Adipocyte (in vitro differentiated cells): ENCODE measurements at regions not wholly inside any gene's neighbourhood (a gene's known extent, or its start where the extent isn't known, plus 50 kb on each side); places are given as distances from the start of the nearest gene placed in this dataset.

Experiments
- DNase-seq: peaks from one replicate; pipeline ENCODE4 v3.0.0-alpha.2; 2015; ENCODE audit warnings: low read depth
- H3K27me3 ChIP-seq: replicated peaks from 2 replicates; pipeline ENCODE4 v1.7.0; 2013; ENCODE audit warnings: mild to moderate bottlenecking, low read length, moderate library complexity; ENCODE audit not compliant: control insufficient read depth, insufficient read depth
- H3K36me3 ChIP-seq: 2 replicates; pipeline ENCODE4 v1.7.0; 2013; ENCODE audit warnings: low read length, mild to moderate bottlenecking, moderate library complexity; ENCODE audit not compliant: control insufficient read depth, insufficient read depth, severe bottlenecking
- H3K4me1 ChIP-seq: 2 replicates; pipeline ENCODE4 v1.7.0; 2013; ENCODE audit warnings: mild to moderate bottlenecking, low read length, moderate library complexity; ENCODE audit not compliant: control insufficient read depth, insufficient read depth
- H3K4me3 ChIP-seq: 2 replicates; pipeline ENCODE4 v1.7.0; 2013; ENCODE audit warnings: mild to moderate bottlenecking, low read length, moderate library complexity
- H3K9ac ChIP-seq: 2 replicates; pipeline ENCODE4 v1.7.0; 2013; ENCODE audit warnings: mild to moderate bottlenecking, low read length, moderate library complexity
- H3K9me3 ChIP-seq: 2 replicates; pipeline ENCODE4 v1.7.0; 2013; ENCODE audit warnings: mild to moderate bottlenecking, low read length, moderate library complexity; ENCODE audit not compliant: control insufficient read depth

DNA sequence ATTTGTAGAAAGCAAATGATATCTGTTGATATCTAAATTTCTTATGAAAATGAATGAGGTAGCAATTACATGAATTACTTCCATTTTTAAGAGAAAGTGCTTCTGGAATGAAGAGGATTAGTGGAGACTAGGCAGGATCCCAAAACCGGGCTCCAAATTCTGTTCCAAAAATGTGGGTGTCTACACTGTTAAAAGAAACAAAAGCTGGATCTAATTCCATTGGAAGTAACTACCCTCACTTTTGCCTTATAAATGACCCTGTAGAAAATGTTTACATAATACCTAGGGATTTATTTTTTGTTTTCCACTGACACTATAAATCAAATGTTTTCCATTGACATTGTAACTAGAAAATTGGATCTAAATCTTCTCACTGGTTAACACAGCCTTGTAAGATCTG lies 454.9 kb upstream of the JARID2 start:
- H3K9me3 ChIP-seq, result no peaks in the 10 kb centered on the region
- no peak overlapping the region for H3K4me3 ChIP-seq
- H3K4me1 ChIP-seq, result peaks cover 7% of the 10 kb centered on the region
- DNase-seq, result no peak
- no peaks in the 10 kb centered on the region for H3K27me3 ChIP-seq
- no peaks in the 10 kb centered on the region for H3K36me3 ChIP-seq
- no peak overlapping the region for H3K9ac ChIP-seq

DNA sequence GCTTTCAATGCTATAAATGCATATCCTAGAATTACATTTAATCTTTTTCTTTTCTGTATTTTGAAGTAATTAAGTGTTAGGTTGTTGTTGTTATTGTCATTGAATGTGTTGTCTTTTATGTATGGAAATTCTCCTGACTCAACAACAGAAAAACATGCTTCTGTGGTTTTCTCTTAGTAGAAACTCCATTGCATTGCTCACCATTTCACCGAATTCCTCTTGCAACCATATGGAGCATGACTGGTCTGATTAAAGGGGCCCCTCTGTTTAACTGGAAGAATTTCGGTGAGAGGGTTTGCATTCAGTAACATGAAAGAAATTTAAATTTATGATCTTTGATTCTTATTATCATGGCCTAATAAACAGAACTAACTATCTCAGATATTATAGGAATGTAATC lies 454.3 kb upstream of the JARID2 start:
- no peaks in the 10 kb centered on the region for H3K36me3 ChIP-seq
- H3K4me3 ChIP-seq, result no peak overlapping the region
- no peak overlapping the region for H3K9ac ChIP-seq
- peaks cover 11% of the 10 kb centered on the region for H3K4me1 ChIP-seq
- no peaks in the 10 kb centered on the region for H3K9me3 ChIP-seq
- DNase-seq, result peak; percentile 24
- no peaks in the 10 kb centered on the region for H3K27me3 ChIP-seq

DNA sequence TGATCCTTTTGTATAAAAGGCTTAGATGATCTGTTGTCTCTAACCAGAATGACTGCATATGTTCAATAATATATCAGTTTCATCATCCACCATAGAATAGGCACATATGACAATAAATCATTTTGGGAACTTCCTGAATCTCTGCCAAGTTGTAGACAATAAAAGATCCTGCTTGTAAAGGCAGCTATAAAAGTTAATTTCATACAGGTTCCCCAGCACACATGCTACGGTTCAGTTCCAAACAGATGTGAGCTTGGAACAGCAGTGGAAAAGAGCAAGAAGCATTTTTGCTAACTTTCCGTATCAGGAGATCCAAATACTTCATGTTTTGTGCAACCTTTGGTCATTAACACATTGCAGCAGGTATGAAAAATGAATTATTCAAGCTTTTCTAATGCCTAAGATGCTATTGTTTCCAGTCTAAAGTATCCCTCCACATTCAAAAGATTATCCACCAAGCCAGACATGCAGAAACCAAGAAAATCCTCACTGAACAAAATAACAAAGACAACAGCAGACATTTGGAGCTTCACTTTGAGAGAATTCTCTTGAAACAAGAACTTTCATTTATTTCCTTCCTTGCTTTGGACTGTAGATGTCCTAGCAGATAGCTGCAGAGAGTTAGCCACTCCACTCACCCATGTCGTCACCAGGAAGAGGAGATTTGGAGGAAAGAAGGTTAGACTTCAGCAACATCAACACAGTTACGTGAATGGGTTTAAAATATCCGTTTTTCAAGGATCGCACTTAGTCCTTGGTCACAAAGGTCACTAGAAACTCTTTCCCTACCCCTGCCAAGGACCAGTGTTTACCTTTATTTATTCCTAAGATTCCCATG lies 453.5 kb upstream of the JARID2 start:
- Histone ChIP-seq H3K4me1 (peaks cover 19% of the 10 kb centered on the region), H3K36me3 (no peaks in the 10 kb centered on the region), H3K4me3 (no peak overlapping the region), H3K9ac (no peak overlapping the region), H3K27me3 (no peaks in the 10 kb centered on the region), H3K9me3 (no peaks in the 10 kb centered on the region)
- DNase-seq, result no peak

DNA sequence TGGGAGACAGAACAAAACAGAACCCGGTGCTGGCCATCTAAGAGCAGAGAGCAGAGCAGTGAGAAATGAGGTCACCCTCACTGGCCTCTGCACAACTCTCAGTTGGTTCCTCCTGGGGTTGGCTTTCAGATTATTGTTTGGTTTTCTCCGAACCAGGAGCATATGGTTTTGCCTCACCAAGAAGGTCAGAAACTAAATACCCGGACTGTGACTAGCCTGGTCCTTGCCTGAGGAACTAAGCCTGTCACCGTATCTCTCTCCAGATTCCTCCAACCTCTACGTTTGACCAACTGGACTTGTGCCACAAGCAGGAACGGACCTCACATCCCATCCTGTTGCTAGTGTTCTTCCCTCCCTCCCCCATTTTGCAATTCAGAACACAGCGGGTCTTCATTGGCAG lies 450.4 kb upstream of the JARID2 start:
- Histone ChIP-seq H3K9me3 (no peaks in the 10 kb centered on the region), H3K4me3 (no peak overlapping the region)

DNA sequence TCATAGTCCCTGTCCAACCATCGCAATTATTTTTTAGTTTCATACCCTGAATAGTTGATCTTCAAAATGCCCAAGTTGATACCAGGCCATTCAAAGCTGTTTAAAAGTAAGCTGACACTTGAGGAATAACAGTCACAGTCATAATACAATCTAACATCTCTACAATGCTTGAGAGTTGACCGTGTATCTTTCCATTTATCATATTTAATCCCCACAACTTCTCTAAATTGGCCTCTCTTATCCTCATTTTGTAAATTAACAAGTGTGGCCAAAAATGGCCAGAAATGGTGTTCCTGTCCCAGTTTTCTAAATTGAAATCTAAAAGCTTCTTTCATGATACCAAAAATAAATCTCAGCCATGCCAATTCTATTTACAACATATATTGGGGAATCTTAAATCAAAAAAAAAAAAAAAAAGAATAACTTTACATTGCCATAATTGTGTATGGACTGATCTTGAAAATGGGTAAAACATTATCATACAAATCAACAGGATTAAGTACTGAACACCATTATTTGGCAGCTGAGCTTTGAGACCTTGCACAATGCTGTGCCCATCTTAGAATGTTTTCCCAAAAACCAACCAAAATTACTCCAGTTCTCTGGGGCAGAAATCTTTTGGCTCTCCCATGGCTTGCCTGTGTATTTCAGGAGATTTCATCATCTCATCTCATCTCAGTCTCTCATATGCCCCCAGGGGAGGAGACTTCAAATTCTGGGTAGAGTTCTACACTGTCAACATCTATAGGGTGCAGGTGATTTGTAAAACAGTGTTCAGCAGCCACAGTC lies 448.7 kb upstream of the JARID2 start:
- H3K4me1 ChIP-seq, result peaks cover 19% of the 10 kb centered on the region
- H3K9ac ChIP-seq, result no peak overlapping the region
- H3K36me3 ChIP-seq, result no peaks in the 10 kb centered on the region
- no peaks in the 10 kb centered on the region for H3K27me3 ChIP-seq
- H3K4me3 ChIP-seq, result peak overlapping the region; percentile 13
- DNase-seq, result peak; percentile 83
- H3K9me3 ChIP-seq, result no peaks in the 10 kb centered on the region

More for the DNA sequence above, 450.4 kb upstream of the JARID2 start:
- H3K9ac ChIP-seq, result no peak overlapping the region
- no peaks in the 10 kb centered on the region for H3K27me3 ChIP-seq
- H3K36me3 ChIP-seq, result no peaks in the 10 kb centered on the region
- no peak for DNase-seq
- peaks cover 26% of the 10 kb centered on the region for H3K4me1 ChIP-seq

DNA sequence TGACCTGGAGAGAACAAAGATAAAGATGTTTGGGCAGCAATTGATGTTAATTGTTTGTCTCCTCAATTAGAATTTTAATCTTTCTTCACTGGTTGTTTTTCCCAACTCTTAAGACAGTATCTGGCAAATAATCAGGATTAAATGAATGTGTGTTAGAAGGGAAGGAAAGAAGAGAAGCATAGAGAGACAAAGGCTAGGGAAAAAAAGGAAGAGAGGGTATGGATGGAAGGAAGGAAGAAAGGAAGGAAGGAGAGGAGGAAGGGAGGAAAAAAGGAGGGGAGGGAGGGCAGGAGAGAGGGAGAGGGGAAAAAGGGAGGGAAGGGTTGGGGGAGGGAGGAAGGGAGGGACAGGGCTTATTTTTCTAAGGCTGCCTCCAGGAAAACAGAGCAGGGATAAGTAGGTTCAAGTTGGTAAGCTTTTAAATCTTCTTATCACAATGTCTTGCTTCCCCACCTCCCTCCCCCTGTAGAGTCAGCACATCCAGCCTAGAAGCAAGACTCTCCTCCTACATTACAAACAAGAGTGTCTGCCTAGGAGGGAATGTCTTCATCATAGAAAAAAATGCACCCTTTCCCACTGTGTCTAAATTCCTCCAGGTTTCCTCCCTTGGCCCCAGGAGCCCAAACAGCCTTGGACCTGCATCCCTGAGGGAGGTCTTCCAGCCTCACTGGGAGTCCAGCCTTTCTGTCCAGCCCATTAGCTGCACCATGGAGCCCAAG lies 447.8 kb upstream of the JARID2 start:
- Histone ChIP-seq H3K9me3 (no peaks in the 10 kb centered on the region), H3K9ac (no peak overlapping the region), H3K27me3 (no peaks in the 10 kb centered on the region), H3K36me3 (no peaks in the 10 kb centered on the region), H3K4me3 (no peak overlapping the region), H3K4me1 (peaks cover 19% of the 10 kb centered on the region)
- no peak for DNase-seq

DNA sequence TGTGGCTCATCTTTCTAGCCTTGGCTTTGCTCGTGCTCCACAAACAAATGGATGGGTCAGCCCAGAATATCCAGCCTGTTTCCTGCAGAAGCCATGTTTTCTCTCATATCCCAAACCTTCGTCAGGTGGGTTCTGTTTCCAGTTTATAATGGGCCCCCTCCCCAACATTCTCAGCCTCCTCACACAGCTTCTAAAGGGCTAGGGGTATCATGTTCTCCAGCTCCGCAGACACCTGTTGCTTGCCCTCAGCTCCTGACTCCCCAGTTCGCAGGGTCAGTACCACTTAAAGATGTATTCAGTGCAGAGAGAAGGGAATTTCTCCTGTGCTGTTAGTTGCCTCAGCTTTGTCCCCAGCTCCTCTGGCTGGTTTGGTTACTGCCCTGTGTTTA lies 447.3 kb upstream of the JARID2 start:
- H3K36me3 ChIP-seq, result no peaks in the 10 kb centered on the region
- no peaks in the 10 kb centered on the region for H3K9me3 ChIP-seq
- no peaks in the 10 kb centered on the region for H3K27me3 ChIP-seq

DNA sequence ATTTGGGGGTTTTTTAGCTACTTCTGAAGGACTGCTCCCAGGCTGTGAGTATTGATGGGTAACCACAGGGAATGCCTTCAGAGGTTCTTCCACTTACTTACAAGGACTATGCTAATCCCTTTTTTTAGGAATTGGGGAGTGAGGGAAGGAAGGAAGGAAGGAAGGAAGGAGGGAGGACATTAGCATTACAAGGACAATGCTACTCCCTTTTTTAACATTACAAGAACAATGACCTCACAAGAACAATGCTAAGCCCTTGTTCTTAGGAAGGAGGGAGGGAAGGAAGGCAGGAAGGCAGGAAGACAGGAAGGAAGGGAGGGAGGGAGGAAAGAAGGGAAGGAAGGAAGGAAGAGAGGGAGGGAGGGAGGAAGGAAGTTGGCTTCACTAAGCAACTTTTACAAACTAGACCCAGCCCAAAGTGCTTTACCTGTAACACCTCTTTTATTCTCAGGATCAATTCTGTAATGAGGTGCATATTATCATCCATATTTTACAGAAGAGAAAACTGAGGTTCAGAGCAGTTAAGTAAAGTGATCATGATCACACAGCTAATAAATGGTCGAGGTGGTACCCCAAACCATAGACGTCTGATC lies 446.8 kb upstream of the JARID2 start:
- no peaks in the 10 kb centered on the region for H3K27me3 ChIP-seq
- H3K4me1 ChIP-seq, result peaks cover 19% of the 10 kb centered on the region
- no peaks in the 10 kb centered on the region for H3K36me3 ChIP-seq
- H3K9ac ChIP-seq, result no peak overlapping the region
- DNase-seq, result no peak
- no peak overlapping the region for H3K4me3 ChIP-seq
- no peaks in the 10 kb centered on the region for H3K9me3 ChIP-seq

More for the DNA sequence above, 447.3 kb upstream of the JARID2 start:
- Histone ChIP-seq H3K9ac (no peak overlapping the region), H3K4me1 (peaks cover 19% of the 10 kb centered on the region), H3K4me3 (no peak overlapping the region)
- no peak for DNase-seq

DNA sequence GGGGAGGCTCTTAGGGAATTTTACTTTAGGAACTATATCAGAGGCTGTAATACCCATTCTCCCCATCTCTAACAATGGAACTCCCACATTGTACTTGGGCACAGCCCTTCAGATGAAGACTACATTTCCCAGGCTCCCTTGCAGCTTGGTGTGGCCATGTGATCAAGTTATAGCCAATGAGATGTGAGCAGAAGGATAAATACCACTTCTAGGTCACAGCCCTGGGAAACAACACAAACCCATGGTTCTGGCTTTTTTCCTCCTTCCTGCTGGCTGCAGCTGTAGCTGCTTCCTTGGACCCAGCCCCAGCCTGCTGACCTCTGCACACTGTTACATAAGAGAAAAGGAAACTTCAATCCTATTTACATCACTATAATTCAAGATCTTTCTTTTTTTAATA lies 445.9 kb upstream of the JARID2 start:
- Histone ChIP-seq H3K9ac (no peak overlapping the region), H3K4me3 (no peak overlapping the region), H3K36me3 (no peaks in the 10 kb centered on the region), H3K4me1 (peaks cover 25% of the 10 kb centered on the region), H3K9me3 (no peaks in the 10 kb centered on the region), H3K27me3 (no peaks in the 10 kb centered on the region)
- DNase-seq, result peak; percentile 60

DNA sequence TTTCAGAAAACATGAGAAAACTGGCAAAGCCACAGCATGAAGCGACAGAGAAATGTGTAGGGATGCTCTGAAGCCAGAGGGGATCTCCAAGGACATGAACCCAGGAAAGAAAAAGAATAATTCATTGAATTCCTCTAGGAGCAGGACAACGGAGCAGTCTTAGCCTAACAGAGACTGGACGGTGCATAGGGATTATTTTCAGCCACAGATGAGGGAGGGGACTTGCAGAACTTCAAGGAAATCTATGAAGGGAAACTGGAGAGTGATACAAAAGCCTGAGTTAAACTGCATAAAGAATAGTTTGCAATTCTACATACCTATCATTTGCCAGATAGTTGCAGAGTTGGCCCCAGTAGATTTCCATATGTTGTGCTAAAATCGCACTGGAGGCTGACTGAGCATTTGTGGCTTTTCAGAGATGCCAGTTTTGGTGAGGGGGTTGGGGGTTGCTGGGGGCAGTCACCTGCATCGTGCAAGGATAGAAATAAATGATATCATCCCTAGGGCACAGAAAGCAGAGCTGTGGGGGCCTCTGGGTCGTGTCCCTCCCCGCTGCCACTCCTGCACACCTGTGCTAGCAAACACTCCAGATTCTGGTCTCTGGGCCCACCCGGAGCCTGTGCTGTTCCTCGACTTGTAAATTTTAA lies 443.2 kb upstream of the JARID2 start:
- H3K9me3 ChIP-seq, result no peaks in the 10 kb centered on the region
- H3K4me3 ChIP-seq, result no peak overlapping the region
- H3K27me3 ChIP-seq, result no peaks in the 10 kb centered on the region
- no peaks in the 10 kb centered on the region for H3K36me3 ChIP-seq
- no peak for DNase-seq
- H3K9ac ChIP-seq, result no peak overlapping the region
- H3K4me1 ChIP-seq, result peaks cover 11% of the 10 kb centered on the region
